Nephron (organoid): ENCODE measurements at regions not wholly inside any gene's neighbourhood (a gene's known extent, or its start where the extent isn't known, plus 50 kb on each side); places are given as distances from the start of the nearest gene placed in this dataset.
A peak's percentile ranks its signal among the peaks of the same experiment; 100 is the strongest.

Experiments used
- H3K27ac Mint-ChIP-seq, 3 experiments: 2 replicates each; pipeline ENCODE4 v1.8.0; 2020; ENCODE audit warnings: mixed read lengths in 3 of 3, mild to moderate bottlenecking in 2 of 3, moderate library complexity in 1 of 3
- H3K27me3 Mint-ChIP-seq: 2 replicates; pipeline ENCODE4 v1.8.0; 2021; ENCODE audit warnings: low read depth, mild to moderate bottlenecking, moderate library complexity, mixed read lengths
- H3K36me3 Mint-ChIP-seq: 2 replicates; pipeline ENCODE4 v1.8.0; 2020; ENCODE audit warnings: low read depth, mixed read lengths
- H3K4me1 Mint-ChIP-seq: 2 replicates; pipeline ENCODE4 v1.8.0; 2020; ENCODE audit warnings: mixed read lengths
- H3K4me3 Mint-ChIP-seq, 3 experiments: 2 replicates each; pipeline ENCODE4 v1.8.0; 2020; ENCODE audit warnings: mild to moderate bottlenecking in 3 of 3, mixed read lengths in 3 of 3, moderate library complexity in 2 of 3
- H3K9me3 Mint-ChIP-seq: 2 replicates; pipeline ENCODE4 v1.8.0; 2020; ENCODE audit warnings: mixed read lengths
- TF ChIP-seq, protein P1 (sequence below), 3 experiments: fragments of 200-600 bp; sonication (generic); IDR thresholded peaks; one replicate each; pipeline ENCODE4 v1.5.0; 2021; ENCODE audit warnings: antibody characterized with exemption in 3 of 3; ENCODE audit not compliant: unreplicated experiment in 3 of 3

- Mint-ChIP-seq H3K4me1 (peaks cover 4% of the 10 kb centered on the region), H3K9me3 (no peaks in the 10 kb centered on the region), H3K27ac (no peak overlapping the region), H3K27me3 (peaks cover 3% of the 10 kb centered on the region), H3K4me3 (no peak overlapping the region), H3K36me3 (no peaks in the 10 kb centered on the region)
- TF ChIP-seq, protein P1, sequence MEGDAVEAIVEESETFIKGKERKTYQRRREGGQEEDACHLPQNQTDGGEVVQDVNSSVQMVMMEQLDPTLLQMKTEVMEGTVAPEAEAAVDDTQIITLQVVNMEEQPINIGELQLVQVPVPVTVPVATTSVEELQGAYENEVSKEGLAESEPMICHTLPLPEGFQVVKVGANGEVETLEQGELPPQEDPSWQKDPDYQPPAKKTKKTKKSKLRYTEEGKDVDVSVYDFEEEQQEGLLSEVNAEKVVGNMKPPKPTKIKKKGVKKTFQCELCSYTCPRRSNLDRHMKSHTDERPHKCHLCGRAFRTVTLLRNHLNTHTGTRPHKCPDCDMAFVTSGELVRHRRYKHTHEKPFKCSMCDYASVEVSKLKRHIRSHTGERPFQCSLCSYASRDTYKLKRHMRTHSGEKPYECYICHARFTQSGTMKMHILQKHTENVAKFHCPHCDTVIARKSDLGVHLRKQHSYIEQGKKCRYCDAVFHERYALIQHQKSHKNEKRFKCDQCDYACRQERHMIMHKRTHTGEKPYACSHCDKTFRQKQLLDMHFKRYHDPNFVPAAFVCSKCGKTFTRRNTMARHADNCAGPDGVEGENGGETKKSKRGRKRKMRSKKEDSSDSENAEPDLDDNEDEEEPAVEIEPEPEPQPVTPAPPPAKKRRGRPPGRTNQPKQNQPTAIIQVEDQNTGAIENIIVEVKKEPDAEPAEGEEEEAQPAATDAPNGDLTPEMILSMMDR (IDR thresholded peaks at IDR 0.05; ENCODE audit: unreplicated experiment in 3 of 3) = no peak
Measured at GRCh38 chr3:159532577-159532976, 456.1 kb upstream of the IL12A start.

DNA sequence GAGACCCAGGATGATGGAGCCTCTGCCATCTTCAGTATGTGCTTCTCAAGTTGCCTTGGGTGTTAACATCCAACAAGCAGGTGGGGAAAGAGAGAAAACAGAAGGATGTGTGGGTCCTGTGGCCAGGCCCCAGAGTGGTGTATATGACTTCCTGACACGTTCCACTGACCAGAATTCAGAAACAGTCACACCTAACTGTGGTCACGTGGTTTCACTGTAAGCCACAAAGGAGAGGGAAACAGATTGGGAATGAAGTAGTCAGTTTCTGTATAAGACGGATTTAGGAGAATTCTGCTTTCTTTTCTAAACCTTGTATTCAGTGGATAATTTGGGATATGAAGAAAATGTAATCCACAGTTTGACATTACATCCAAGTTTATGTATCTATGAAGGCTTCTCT is 454.1 kb upstream of the IL12A start:
- H3K9me3 Mint-ChIP-seq = no peaks in the 10 kb centered on the region
- no peak overlapping the region for H3K4me3 Mint-ChIP-seq
- H3K27ac Mint-ChIP-seq = no peak overlapping the region
- H3K36me3 Mint-ChIP-seq = no peaks in the 10 kb centered on the region
- peaks cover 3% of the 10 kb centered on the region for H3K27me3 Mint-ChIP-seq
- TF ChIP-seq, protein P1 (IDR thresholded peaks at IDR 0.05; ENCODE audit: unreplicated experiment in 3 of 3) = no peak
- peaks cover 4% of the 10 kb centered on the region for H3K4me1 Mint-ChIP-seq

DNA sequence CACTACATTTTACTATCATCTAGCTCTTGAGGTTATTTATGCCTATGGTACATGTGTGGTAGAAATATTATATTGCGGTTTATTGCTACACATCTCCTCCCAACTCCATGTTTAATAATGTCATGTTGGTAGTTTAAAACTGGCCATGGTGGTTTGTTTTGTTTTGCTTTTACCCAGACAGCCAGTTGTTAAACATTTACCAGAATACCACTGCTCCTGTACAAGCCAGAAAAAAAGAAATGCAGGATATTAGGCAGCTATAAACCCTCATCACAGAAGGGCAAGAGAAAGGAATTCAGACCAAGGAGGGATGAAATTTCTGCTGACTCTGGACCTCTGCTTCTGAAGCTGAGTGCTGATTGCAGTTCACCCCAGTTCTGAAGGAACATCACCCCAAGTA is 451.8 kb upstream of the IL12A start:
- peaks cover 3% of the 10 kb centered on the region for H3K27me3 Mint-ChIP-seq

DNA sequence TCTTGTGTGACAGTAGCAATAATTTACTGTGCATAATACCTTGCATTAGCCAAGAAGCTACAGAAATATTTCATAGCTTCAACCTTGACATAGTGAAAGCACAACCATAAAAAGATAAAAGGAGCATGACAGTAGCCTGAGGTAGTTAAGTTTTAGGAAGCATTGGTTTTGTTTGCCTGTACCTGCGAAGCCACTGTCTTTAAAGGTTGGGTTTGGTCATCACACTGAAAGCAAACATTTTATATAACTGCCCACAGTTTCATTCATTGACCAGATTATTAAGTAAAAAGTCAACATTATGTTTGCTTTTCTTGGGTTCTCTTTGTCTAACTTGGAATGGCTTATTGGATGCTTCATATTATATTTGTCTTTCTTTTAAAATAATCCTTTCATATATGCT is 450.1 kb upstream of the IL12A start:
- TF ChIP-seq, protein P1 (IDR thresholded peaks at IDR 0.05; ENCODE audit: unreplicated experiment in 3 of 3) = no peak
- Mint-ChIP-seq H3K27ac (no peak overlapping the region), H3K4me3 (no peak overlapping the region), H3K27me3 (peaks cover 3% of the 10 kb centered on the region), H3K4me1 (peaks cover 4% of the 10 kb centered on the region), H3K9me3 (no peaks in the 10 kb centered on the region), H3K36me3 (no peaks in the 10 kb centered on the region)

More for the DNA sequence above, 451.8 kb upstream of the IL12A start:
- Mint-ChIP-seq H3K9me3 (no peaks in the 10 kb centered on the region), H3K27ac (peak overlapping the region; percentile 84 to 89 (median 86)), H3K36me3 (no peaks in the 10 kb centered on the region), H3K4me3 (no peak overlapping the region), H3K4me1 (peaks cover 4% of the 10 kb centered on the region)
- TF ChIP-seq, protein P1 (IDR thresholded peaks at IDR 0.05; ENCODE audit: unreplicated experiment in 3 of 3) = no peak

DNA sequence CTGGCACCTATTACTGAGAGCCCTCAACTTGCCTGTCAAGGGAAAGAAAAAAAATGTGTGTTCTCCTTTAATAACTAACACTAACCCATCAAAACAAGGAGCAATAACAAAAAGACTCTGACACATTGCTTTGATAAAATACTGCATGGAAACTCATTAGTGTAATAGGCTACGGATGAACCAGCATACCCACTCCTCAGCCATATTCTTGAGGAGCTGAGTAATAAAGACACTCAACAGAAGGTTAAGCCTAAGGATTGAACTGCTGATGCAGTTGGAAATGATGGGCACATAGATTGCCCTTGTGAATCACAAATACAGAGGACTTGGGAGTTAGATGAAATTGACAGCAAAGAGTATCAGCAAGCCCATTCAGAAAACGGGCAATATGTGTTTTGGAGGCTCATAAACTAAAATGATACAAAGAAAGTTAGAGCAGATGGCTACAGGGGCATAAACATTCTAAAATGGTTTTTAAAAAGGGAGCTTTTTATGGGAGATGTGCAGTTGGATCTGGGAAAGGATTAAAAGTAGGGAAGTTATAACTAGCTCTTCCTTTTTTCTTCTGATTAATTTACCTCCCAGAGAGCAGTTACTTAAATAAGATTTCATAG is 447.6 kb upstream of the IL12A start:
- peaks cover 4% of the 10 kb centered on the region for H3K4me1 Mint-ChIP-seq

More for the DNA sequence above, 447.6 kb upstream of the IL12A start:
- Mint-ChIP-seq H3K9me3 (peaks cover 2% of the 10 kb centered on the region), H3K4me3 (no peak overlapping the region), H3K36me3 (no peaks in the 10 kb centered on the region), H3K27ac (no peak overlapping the region), H3K27me3 (no peaks in the 10 kb centered on the region)
- TF ChIP-seq, protein P1 (IDR thresholded peaks at IDR 0.05; ENCODE audit: unreplicated experiment in 3 of 3) = no peak
